ENCODE measurements at regions not wholly inside any gene's neighbourhood (a gene's known extent, or its start where the extent isn't known, plus 50 kb on each side); places are given as distances from the start of the nearest gene placed in this dataset.

DNA sequence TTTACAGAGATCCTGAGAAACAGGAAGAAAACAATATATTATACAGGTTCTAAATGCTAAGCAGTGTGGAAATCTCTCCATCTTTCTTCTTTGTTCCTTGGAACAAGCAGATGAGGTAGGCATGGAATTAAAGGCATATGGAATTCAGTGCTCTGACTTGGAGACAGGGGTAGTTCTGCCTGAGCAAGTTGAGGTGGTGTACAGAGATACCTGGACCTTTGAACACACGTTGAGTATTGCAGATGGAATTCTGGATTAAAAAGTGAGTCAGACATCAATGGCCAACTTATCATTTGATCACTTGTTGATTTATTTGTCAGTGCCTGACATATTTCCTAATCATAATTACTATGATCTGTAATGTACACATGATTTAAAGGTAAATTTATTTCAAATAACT lies 293.9 kb upstream of the IRX4 start:
- no peaks in the 10 kb centered on the region for H3K4me1 Mint-ChIP-seq (ENCODE audit: low read depth)
- H3K36me3 Mint-ChIP-seq (ENCODE audit: low read depth), result no peaks in the 10 kb centered on the region
- H3K27me3 Mint-ChIP-seq (ENCODE audit: low read depth), result peaks cover 5% of the 10 kb centered on the region
- H3K4me3 Mint-ChIP-seq, result no peak overlapping the region
- no peak overlapping the region for H3K27ac Mint-ChIP-seq
- H3K9me3 Mint-ChIP-seq, result no peaks in the 10 kb centered on the region

- no peak overlapping the region for H3K27ac Mint-ChIP-seq
- no peaks in the 10 kb centered on the region for H3K4me1 Mint-ChIP-seq (ENCODE audit: low read depth)
- H3K4me3 Mint-ChIP-seq, result no peak overlapping the region
- H3K9me3 Mint-ChIP-seq, result no peaks in the 10 kb centered on the region
- H3K27me3 Mint-ChIP-seq (ENCODE audit: low read depth), result peaks cover 5% of the 10 kb centered on the region
- no peaks in the 10 kb centered on the region for H3K36me3 Mint-ChIP-seq (ENCODE audit: low read depth)
Observed at GRCh38 chr5:2175842-2176404, 293.2 kb upstream of the IRX4 start.

GRCh38 chr5:2175041-2175440 lies 292.3 kb upstream of the IRX4 start:
- H3K4me1 Mint-ChIP-seq (ENCODE audit: low read depth), result no peaks in the 10 kb centered on the region
- H3K9me3 Mint-ChIP-seq, result no peaks in the 10 kb centered on the region
- no peak overlapping the region for H3K4me3 Mint-ChIP-seq

DNA sequence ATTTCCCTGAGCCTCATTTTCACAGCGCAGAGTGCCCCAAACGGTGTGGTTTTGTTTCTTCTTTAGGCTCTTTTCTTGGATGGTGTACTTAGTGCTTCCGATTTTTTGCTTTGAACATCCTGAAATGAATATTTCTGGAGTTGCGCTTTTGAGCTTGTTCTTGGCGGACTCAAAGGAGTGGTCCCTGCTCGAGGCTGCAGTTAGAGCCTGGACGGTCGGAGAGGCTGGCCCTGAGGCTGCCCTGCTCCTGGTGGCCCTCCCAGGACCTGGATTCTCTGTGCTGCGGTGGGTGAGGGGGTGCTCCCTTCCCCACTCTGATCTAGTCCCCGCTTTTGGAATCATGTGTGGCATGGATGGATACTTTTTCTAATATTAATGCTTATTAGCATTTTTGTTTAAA lies 291.8 kb upstream of the IRX4 start:
- H3K9me3 Mint-ChIP-seq, result no peaks in the 10 kb centered on the region
- H3K4me3 Mint-ChIP-seq, result no peak overlapping the region
- H3K27me3 Mint-ChIP-seq (ENCODE audit: low read depth), result peaks cover 5% of the 10 kb centered on the region
- no peak overlapping the region for H3K27ac Mint-ChIP-seq
- H3K36me3 Mint-ChIP-seq (ENCODE audit: low read depth), result no peaks in the 10 kb centered on the region
- no peaks in the 10 kb centered on the region for H3K4me1 Mint-ChIP-seq (ENCODE audit: low read depth)

More at GRCh38 chr5:2175041-2175440, 292.3 kb upstream of the IRX4 start:
- Mint-ChIP-seq H3K36me3 (ENCODE audit: low read depth) (no peaks in the 10 kb centered on the region), H3K27me3 (ENCODE audit: low read depth) (peaks cover 5% of the 10 kb centered on the region), H3K27ac (no peak overlapping the region)

DNA sequence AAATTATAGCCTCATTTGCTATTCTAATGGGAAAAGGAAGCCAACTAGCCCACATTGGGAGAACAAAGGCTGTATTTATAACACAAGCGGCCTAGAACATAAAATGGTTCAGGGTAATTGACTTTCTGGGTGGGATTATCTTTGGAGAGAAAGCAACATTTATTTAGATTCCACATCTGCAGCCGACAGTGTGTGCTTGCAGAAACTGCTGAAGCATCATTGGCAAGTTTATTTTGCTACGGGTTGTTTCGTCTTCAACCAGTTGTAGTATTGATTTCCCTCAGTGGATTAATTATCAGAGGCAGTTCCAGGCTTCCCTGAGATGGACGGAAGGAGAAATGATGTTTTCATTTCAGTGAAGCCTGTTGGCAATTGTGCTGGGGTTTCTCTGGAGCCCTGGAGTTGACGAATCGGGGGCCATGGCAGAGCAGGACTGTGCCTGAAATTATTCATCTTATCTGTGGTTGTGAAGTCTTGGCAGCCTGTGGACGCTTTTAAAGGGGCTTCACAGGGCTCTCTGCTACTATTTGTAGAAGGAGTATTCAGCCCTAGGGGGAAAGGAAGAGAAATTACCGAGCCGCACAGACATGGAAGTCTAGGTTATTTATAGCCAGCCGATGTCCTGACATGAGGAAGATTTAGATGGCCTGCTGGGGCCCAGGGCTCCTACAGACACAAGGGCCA lies 290.6 kb upstream of the IRX4 start:
- Mint-ChIP-seq H3K36me3 (ENCODE audit: low read depth) (no peaks in the 10 kb centered on the region), H3K27ac (no peak overlapping the region), H3K27me3 (ENCODE audit: low read depth) (peaks cover 5% of the 10 kb centered on the region), H3K4me3 (no peak overlapping the region), H3K9me3 (no peaks in the 10 kb centered on the region), H3K4me1 (ENCODE audit: low read depth) (no peaks in the 10 kb centered on the region)

DNA sequence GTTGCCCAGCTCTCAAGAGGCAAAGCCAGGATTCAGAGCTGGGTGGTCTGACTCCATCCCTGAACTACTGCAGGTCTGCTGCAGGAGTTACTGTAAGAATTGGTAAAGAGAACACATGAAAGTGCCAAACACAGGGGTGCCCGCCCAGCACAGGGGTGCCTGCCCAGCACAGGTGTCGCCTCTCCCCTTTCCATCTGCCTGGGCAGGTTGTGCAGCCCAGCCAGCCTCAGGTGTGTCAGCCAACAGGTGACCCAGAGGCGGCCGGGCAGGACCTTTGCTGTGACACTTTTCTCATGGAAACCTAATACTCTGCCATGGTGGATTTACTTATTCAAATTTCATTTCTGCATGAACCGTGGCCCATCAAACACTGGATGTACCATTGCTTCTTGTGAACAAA lies 289.7 kb upstream of the IRX4 start:
- Mint-ChIP-seq H3K4me1 (ENCODE audit: low read depth) (no peaks in the 10 kb centered on the region), H3K27ac (no peak overlapping the region), H3K4me3 (no peak overlapping the region), H3K9me3 (no peaks in the 10 kb centered on the region), H3K36me3 (ENCODE audit: low read depth) (no peaks in the 10 kb centered on the region), H3K27me3 (ENCODE audit: low read depth) (peaks cover 5% of the 10 kb centered on the region)

DNA sequence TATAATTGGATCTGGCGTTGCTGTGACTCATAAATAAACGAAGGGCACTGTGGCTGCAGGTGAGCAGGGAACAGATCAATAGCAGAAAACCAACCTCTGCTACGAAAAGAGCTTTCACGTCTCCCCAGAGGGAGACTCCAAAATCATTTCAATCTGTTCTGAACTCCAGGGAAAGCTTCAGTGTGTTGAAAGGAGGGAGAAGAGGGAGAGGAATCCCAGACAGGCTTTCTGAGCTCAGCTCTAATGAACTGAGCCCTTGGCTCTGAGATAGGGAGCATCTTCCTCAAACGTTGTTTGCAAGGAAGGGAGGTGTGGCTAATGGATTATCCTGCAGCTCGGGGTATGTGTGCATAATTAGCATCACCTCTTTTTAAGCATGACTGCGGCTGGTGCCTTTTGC lies 288.0 kb upstream of the IRX4 start:
- Mint-ChIP-seq H3K27ac (no peak overlapping the region), H3K4me1 (ENCODE audit: low read depth) (no peaks in the 10 kb centered on the region), H3K27me3 (ENCODE audit: low read depth) (peaks cover 5% of the 10 kb centered on the region), H3K36me3 (ENCODE audit: low read depth) (no peaks in the 10 kb centered on the region), H3K9me3 (no peaks in the 10 kb centered on the region), H3K4me3 (no peak overlapping the region)

DNA sequence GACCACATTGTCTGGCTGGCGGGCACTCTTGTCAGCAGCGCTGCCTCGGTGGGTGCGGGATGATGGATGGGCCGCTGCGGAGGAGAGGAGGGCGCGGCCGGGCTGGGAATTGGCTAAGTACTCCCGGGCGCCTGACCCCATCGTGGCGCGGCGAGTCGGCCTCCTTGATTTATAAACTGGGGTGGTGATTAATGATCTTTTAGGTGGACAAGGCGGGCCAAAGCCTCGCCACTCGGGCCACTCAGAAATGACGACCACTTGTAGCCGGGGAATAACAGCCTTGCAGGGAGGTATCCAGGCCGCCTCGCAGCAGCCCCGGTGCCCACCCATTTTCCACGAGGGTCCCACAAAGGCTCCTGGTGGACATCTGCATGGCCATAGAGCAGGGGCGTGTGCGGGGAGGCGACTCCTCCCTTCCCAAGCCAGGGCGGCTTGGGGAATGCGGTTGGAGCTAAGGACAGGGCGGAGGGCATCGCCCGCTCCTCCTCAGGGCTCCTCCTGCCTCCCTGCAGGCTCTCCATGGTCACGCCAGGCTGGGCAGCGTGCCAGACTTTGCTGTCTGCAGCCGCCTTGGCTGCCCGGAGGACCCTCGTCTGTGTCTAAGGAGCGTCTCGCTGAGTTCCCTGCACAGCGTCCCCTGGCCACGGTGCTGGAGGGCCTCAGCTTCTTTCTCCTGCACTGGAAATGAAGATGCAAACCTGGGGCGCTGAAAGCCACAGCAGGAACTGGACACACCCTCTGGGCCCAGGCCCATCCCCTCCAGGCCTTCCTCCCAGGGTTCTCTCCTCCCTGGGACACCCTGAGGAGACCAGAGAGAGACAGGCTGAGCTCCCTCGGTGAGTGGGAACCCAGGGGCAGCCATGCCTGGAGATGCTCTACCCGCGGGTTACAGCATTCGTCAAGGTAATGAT lies 287.4 kb upstream of the IRX4 start:
- peaks cover 5% of the 10 kb centered on the region for H3K27me3 Mint-ChIP-seq (ENCODE audit: low read depth)
- H3K9me3 Mint-ChIP-seq, result no peaks in the 10 kb centered on the region
- H3K4me3 Mint-ChIP-seq, result no peak overlapping the region
- H3K36me3 Mint-ChIP-seq (ENCODE audit: low read depth), result no peaks in the 10 kb centered on the region
- no peaks in the 10 kb centered on the region for H3K4me1 Mint-ChIP-seq (ENCODE audit: low read depth)
- no peak overlapping the region for H3K27ac Mint-ChIP-seq

DNA sequence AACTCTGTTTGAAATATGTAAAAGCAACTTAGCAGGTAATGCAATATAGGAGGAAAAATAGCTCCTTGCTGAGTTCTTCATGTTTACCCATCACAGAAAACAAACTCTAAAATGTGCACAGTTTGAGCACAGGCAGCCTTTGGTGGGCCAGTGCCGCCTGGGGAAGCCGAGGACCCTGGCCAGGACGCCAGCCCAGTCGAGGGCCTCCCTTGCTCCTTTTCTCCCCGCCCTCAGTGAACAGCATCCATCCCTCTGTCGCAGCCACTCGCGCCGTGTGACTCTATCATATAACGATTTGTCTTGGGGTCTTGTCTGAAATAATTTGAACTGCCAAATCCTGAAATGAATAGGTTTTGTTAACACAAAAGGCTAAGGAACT lies 286.7 kb upstream of the IRX4 start:
- H3K27ac Mint-ChIP-seq, result no peak overlapping the region
- H3K27me3 Mint-ChIP-seq (ENCODE audit: low read depth), result peaks cover 5% of the 10 kb centered on the region
- H3K4me1 Mint-ChIP-seq (ENCODE audit: low read depth), result no peaks in the 10 kb centered on the region
- no peaks in the 10 kb centered on the region for H3K36me3 Mint-ChIP-seq (ENCODE audit: low read depth)
- no peaks in the 10 kb centered on the region for H3K9me3 Mint-ChIP-seq
- H3K4me3 Mint-ChIP-seq, result no peak overlapping the region

- Mint-ChIP-seq H3K27me3 (ENCODE audit: low read depth) (peaks cover 5% of the 10 kb centered on the region), H3K9me3 (no peaks in the 10 kb centered on the region), H3K4me1 (ENCODE audit: low read depth) (no peaks in the 10 kb centered on the region), H3K36me3 (ENCODE audit: low read depth) (no peaks in the 10 kb centered on the region), H3K27ac (no peak overlapping the region), H3K4me3 (no peak overlapping the region)
Observed at GRCh38 chr5:2168601-2169429, 286.1 kb upstream of the IRX4 start.

GRCh38 chr5:2167671-2168070 lies 284.9 kb upstream of the IRX4 start:
- H3K9me3 Mint-ChIP-seq, result no peaks in the 10 kb centered on the region
- H3K4me1 Mint-ChIP-seq (ENCODE audit: low read depth), result no peaks in the 10 kb centered on the region
- H3K4me3 Mint-ChIP-seq, result no peak overlapping the region
- no peaks in the 10 kb centered on the region for H3K36me3 Mint-ChIP-seq (ENCODE audit: low read depth)
- no peak overlapping the region for H3K27ac Mint-ChIP-seq
- no peaks in the 10 kb centered on the region for H3K27me3 Mint-ChIP-seq (ENCODE audit: low read depth)

DNA sequence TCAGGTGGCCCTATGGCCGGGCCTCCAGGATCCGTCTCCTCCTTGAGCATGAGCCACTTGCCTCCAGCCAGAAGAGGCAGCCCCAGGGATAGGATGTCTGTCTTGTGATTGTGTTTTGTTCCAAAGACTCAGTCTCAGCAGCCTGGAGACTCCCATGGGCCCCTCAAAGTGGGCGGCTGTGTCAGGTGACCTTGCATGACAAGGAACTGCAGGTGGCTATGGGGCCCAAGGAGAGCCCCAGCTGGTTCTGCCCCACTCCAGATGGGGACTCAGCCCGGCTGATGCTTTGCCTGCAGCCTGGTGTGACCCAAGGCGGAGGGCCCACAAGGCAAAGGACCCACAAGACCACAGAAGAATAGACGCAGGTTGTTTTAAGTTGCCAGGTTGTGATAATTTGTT lies 284.3 kb upstream of the IRX4 start:
- Mint-ChIP-seq H3K36me3 (ENCODE audit: low read depth) (no peaks in the 10 kb centered on the region), H3K9me3 (no peaks in the 10 kb centered on the region), H3K4me1 (ENCODE audit: low read depth) (no peaks in the 10 kb centered on the region), H3K27ac (no peak overlapping the region), H3K27me3 (ENCODE audit: low read depth) (no peaks in the 10 kb centered on the region), H3K4me3 (no peak overlapping the region)

DNA sequence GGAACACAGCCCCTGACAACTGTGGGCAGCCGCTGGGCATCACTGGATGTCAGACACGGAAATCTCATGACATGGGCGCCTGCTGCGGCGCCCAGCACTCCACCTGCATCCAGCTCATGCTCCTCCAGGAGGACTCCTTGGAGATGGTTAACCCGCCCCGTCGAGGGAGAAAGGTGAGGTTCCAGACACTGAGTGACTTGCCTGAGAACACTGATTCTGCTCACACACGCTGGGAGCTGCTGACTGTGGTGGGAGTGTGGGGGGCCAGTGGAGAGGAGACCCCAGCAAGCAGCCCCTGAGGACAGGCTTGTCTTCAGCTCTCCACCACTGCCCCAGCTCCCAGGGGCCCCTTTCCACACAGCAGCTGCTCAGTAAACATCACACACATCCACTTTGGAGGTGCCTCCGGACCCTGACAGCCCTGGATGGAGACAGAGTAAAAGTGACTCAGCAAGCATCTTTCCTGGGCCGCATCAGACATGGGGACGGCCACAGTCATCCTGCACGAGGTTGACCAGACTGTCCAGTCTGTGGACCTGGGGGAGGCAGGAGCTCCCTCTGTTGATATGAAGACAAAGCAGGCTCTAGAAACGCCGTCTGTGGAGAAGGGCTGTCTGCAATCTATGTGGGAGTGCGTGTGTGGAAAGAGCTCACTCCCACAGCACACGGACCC lies 283.7 kb upstream of the IRX4 start:
- no peaks in the 10 kb centered on the region for H3K9me3 Mint-ChIP-seq
- H3K27me3 Mint-ChIP-seq (ENCODE audit: low read depth), result no peaks in the 10 kb centered on the region
- H3K27ac Mint-ChIP-seq, result no peak overlapping the region
- H3K4me3 Mint-ChIP-seq, result no peak overlapping the region
- H3K4me1 Mint-ChIP-seq (ENCODE audit: low read depth), result no peaks in the 10 kb centered on the region
- H3K36me3 Mint-ChIP-seq (ENCODE audit: low read depth), result no peaks in the 10 kb centered on the region

All from T-helper 1 cell treated with Interleukin-12 subunit alpha and Interleukin-12 subunit beta and Interleukin-4 antibody, amounts not matched to agents 30 μg/mL and 1 μg/mL, for 36 hours (primary cell).